SW 1271 (cell line): ENCODE measurements at regions not wholly inside any gene's neighbourhood (a gene's known extent, or its start where the extent isn't known, plus 50 kb on each side); places are given as distances from the start of the nearest gene placed in this dataset.

Experiments
- DNase-seq, 2 experiments: peaks; one replicate each; lab custom pipeline; 2025; lab: John Stamatoyannopoulos, UW

DNA sequence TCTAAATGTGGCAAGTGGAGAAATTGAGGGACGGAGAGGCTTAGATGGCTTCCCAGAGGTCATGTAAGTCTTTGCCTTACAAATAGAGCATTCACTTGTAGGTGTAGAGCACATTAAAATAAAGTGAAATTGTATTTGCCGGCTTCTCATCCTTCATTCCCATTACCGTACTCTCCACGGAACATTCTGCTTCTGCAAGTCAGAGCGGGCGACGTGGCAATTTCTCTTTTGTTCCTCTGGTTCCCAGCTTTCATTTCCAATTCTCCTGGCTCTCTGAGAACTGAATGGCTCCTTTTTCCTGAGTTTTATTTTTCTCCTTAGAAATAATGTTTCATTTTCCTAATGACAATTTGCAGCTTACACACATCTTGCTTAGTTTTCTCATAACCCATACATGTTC is 51.3 kb upstream of the PFKP start:
- DNase-seq: no peak

DNA sequence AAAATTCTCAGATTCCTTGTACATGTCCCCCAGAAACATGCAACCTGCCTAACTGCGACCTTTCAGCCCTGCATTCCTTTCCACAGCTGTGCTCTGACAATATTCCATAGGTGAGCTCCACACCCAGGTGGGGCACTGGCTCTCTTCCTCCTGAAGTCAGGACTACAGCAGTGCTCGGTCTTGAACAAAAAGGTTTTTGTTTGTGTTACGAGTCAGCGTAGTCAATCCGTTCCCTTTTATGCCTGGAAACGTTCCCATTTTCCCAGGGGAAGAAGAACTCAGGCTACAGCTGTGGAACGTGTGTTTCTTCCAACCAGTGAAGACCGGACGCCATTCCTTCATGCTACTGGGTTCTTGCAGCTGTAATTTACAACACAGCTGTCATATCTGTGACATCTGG is 52.4 kb upstream of the PFKP start:
- no peak for DNase-seq

DNA sequence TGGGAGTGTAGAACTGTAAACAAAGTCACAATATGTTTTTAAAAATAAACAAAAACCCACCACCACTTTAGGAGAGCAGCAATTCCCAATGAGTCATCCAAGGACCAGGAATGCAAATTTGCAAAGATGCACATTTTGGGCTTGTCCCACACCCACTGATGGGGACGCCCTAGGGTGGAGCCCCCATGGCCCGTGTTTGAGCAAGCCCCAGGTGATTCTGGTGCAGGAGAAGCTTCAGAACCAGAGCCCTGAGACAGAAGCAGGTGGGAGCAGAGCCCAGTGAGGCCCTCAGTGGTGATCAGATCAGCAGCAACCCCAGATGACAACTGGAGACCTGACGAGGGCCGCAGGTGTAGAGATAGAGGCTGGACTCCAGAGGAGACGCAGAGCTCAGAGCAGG is 55.1 kb upstream of the PFKP start:
- no peak for DNase-seq

DNA sequence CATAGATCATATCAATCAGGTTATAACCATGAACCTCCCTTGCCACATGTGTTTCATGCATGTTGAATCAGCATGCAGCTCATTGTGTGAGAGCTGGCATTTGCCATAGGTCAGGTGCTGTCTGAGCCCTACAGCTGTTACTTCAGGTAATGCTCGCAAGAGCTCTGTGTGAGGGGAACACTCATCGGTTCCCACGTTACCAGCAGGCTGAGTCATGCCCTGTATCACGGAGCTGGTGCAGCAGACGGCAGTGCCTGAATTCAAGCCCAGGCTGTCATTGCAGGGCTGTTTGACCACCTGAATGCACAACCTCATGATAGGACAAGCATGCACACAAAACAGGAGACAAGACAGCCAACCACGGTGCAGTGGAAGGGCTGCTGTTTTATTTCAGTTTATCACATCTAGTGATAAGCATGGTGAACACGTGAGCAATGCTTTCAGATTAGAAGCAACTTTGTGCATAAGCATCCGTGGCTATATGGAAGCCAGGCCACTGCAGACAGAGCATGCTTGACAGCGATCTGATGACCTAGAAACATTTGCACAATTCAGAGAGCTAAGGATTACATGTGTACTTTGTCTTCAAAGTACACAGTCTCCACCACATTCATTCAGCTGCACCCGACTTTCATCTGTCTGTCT is 56.4 kb upstream of the PFKP start:
- DNase-seq: no peak

DNA sequence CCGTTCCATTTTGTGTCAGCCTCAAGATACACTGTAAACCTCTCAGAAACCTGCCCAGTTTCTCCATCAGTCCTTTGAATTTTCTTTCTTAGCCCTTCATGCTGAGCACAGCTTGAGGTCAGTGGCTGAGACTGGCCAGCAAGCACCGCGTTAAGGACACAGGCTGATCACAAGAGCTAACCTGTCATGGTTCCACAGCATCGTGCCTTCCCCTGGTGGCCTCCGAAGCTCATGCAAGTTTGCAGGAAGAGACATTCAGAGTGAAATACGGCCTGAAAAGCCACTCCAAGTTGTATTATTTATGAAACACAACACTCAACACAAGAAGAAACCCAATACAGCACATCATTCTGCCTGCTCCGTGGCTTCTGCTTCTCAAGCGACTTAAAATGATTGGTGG is 57.0 kb upstream of the PFKP start:
- DNase-seq: no peak

DNA sequence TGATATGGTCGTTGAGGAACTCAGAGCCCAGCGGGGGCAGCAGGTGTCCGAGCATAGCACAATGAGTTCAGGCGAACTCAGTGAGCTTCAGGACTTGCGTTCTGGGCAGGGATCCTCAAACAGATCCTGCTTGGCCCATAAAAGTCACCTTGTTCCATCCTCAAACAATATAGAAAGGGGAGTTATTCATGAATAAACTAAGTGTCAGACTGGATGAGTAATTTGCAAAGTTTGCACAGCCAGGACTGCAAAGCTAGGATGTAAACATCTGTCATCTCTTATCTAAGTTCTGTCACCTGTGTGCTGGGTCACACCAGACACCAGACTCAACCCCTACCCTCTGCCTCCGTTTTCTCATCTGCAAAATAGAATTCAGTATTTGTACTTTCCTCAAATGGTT is 58.0 kb upstream of the PFKP start:
- no peak for DNase-seq

DNA sequence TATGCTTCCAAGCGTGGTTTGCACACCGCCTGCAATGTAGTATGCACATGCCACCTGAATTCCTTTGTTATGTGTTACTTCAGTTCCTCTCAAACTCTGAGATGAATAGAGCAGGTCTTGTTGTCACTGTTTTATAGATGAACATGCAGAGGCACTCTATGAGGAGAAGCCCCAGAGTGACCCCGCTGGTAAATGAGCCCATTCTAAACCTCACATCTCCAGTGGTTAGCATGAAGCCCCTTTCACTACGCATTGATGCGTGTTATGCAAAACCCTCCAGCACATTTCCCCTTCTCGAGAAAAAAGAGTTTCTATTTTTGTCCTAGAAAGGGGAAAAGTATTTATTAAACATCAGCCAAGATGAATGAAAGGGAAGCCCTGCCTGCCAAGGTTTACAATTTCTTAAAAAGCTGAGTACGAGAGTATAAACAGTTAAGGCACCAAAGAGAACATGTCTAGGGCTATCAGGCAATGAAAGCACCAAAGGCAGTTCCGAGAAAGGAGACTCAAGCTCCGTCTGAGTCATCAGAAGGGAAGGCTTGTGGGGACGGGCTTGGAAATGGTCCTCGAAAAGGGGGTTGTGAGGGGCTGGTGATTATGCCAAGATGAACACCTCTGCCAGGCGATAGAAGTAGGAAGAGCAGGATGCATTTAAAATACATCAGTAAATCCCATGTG is 58.7 kb upstream of the PFKP start:
- DNase-seq: no peak

DNA sequence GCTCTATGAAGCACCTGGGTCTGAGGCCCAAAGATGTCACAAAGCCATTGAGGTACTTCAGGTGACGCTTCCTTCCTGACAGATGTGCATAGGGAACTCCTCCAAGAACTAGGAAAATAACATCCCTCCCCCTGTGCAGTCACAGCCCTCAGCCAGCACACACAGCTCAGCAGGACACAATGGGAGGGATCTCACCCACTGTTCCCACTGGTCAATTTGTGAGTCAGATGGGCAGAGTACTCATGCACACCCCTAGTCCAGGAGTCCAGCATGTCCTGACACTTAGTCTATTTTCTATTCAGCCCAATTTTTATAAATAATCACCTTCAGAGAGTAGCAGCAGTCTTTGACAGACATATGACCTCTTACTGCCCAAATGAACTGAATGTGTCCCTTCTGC is 60.7 kb upstream of the PFKP start:
- DNase-seq: no peak

DNA sequence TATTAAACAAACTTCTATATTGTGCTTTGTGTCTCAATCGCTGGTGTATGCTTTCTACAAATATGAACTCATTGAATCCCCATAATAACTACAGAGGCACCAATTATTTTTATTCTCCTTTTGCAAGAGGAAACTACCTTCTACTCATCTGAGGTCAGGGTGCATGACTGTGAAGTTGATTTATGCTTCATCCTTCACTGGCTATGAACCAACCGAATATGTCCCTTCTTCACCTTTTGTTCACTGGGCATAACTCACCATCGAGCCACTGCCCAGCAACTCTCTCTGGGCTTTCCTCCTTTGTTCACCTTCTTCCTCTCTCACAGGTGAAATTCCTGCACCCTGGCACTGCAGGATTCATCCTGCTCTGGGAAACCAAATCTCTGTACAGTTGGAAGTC is 61.3 kb upstream of the PFKP start:
- DNase-seq: no peak

DNA sequence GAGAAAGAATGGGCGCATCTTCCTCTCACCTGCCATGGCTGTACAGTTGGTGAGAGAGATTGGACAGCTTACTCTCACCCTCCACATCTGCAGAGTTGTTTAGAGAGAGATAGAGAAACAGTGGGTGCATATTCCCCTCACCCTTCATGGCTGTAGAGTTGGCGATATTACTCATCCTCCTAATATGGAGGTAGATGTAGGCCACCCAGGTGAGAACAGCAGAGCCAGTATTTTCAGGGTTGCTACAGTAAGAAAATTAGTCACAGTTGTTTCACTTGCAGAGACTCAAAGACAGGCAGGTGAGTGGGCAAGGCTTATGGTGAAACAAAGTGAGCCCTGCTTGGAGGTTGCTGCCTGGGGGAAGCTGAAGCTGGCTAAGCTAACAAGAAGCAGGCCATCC is 65.0 kb upstream of the PFKP start:
- no peak for DNase-seq

DNA sequence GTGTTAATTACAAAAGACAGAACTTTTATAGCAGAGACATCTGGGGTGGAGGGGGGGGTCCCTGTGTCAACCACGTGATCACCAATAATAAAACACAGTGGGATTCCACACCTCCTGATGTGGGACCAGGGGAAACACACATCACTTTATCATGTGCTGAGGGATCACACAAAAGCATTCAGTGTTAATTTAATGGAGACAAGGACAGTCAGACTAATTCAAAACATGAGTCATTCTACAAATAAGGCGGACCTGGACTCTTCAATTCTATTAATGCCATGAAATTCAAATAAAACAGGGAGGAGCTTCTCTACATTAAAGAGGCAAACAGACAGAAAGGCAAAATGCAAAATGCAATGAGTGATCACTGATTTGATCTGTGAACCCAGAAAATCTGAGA is 67.3 kb upstream of the PFKP start:
- DNase-seq: no peak

DNA sequence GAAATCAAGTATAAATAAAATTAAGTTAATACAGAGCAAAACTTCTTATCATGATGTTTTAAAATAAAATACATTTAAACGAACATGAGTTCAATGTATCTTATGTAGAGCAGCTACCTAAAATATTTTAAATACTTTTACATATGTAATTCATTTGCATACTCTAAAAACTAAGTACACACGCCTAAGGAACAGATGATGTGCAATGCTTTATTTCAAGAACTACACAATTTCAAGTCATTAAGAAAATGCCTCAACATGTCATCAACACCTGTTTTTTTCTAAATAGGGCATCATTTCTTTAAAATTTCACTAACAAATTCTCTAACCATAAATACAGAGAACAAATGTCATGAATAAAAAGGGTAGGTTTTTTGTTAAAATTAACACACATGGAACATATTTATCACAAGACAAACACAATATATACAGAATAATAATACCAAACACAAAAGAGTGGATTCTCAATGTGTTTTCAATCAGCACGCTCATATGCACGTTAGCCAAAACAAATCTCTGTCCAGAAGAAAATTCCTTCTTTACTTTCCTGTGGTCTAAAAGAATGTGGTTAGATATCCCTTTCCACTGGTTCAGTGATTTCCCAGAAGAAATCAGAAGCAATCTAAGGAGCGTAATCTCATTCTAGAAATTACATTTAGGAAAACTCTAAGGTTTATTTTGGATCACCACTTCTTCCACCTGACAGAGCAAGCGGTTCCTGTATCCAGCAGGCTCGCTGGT is 73.0 kb upstream of the PFKP start:
- no peak for DNase-seq

DNA sequence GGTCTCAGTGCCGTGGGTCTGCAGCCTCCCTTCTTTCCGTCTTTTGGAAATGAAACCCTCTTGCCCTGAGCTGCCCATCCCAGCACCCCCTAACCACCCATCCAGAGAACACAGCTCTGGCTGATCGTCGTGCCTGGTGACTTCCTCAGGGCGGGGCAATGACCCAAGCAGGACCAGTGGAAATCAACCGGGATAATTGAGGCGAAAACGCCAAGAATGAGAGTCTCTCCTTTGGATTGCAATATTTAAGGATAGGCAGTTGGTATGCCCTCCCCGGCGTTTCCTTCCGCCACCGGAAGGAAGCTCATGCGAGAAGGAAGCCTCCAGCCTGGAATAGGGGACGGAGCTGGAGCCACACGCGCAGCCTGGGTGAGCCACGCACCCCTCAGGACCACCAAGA is 73.7 kb upstream of the PFKP start:
- DNase-seq: no peak

DNA sequence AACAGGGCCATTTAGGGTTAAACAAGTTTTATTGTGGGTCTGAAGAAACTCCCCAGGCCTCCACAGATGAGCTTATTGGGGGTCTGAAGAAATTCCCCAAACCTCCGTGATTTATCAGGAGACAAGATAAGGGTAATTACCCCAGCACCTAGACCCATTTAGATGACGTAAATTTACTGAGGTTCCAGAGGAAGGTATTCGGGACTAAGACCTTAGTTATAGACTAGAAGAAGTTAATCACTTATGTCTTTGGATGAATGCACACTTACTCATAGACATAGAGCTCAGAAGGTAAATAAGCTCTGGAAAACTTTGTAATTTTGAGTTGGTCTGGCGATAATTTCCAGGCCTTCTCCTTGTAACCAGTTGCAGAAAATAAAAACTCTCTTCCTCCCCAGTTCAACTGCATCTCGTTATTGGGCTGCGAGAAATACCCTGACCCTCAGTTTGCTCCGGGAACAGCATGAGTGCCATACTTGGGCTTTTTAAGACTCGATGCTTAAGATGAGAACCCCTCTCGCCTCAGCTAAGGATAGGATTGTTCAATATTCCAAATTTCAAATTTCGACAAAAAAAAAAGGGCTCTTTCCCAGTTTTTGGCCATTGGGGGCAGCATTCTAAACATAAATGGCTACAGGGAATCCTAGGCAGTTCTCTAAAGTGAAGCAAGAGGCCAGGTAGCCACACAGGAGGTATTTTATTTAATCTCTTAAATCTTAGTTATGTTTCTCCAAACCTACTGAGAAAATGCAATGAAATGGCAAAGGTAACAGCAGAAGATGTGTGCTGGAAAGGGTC is 74.7 kb upstream of the PFKP start:
- DNase-seq: no peak

DNA sequence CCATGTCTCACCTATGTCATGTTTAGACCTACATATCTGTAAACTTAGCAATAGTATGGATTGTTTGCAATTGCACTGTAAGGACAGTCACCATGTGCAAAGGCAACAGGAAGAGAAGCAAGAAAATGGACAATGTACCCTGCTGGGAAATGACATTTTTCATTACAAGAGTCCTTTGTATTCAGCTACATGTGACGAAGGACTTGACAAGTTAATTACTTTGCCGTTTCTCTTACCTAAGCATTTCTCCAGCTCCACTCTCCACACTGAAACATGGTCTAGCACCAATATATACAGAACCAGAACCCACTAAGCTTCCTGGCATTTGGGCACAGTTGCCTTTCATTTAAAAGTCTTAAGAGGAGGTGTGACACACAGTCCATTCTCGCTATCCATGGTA is 76.6 kb upstream of the PFKP start:
- DNase-seq: no peak

DNA sequence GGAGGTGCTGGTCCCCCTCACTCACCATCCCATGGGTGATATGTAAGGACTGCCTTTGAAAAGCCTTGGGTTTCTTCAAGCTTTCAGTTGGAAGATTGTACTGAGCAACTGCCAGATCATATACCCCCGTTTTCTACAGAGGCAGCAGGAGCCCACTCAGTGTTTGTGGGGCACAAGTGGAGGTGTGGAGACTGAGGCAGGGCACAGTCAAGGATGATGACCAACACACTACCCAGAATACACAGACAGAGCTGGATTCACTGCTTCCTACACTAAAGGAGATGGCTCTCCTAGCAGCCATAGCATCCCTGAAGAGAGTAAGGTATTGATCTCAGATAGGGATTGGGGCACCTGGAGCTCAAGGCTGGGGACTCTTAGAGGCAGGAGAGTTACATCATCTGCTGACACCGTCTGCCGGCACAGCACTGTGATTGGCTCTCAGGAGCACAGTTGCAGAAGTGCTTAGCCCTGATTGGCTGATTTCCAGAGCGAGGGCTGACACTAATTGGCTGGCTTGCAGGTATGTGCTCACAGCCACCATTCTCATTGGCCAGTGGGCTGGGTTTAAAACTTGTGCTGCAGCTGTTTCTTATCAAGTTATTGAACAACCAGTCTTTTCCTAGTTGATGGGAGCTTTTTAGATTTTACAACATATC is 77.9 kb upstream of the PFKP start:
- DNase-seq: no peak

DNA sequence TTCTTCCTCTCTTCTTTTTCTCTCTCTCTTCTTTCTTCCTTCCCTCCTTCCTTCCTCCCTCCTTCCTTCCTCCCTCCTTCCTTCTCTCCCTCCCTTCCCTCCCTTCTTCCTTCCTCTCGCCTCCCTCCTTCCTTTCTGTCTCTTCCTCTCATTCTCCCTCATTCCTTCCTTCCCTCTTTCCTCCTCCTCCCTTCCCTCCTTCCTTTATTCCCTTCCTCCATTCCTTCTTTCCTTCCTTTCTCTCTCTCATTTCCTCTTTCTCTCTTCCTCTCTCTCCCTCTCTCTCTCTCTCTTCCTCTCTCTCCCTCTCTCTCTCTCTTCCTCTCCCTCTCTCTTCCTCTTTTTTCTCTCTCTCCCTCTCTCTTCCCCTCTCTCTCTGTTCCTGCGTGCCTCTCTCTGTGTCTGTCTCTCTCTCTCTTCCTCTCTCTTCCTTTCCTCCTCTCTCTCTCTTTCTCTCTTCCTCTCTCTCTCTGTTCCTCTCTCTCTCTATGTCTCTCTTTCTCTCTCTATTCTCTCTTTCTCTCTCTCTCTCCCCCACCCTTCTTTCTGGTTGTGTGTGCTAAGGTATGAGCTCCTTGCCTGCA is 80.1 kb upstream of the PFKP start:
- DNase-seq: no peak

DNA sequence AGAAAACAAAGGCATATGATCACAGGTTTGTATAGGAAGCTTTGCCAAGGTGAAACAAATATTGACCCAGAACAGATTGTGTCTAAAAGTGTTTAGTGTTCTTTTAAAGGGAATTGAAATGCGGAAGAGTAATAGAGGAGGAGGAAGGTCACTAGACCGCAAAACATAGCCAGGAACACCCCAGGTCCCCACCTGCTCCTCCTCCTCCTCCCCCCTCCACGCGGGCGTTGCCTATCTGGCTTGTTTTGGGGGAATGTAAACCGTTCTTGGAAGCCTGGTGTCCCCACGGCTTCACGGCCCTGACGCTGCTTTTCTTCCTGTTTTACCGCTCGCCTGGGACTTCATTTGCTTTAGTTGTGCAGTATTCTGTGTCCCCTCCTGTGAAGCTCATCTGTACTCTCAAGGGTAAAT is 81.0 kb upstream of the PFKP start:
- no peak for DNase-seq

DNA sequence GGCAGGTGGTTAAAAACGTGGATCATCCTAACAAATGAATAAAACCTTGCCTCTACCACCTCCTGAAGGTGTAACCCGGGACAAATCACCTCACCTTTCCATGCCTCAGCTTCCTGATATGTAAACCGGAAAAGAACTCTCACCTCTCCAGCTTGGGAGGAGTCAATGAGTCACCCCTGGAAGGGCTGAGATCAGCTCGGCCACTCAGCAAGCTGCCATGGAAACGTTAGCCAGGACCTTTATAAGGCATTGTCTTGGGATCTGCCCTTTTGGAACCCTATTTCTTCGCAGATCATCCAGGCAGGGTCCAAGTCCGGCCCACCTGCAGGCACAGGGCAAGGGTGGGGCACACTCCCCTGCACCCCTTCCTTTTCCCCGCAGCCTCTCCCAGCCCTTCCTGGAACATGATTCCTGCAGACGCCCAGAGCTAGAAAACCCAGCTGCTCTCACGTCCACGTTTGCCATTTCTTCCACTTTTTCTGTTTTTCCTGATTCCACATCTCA is 81.6 kb upstream of the PFKP start:
- DNase-seq: no peak

DNA sequence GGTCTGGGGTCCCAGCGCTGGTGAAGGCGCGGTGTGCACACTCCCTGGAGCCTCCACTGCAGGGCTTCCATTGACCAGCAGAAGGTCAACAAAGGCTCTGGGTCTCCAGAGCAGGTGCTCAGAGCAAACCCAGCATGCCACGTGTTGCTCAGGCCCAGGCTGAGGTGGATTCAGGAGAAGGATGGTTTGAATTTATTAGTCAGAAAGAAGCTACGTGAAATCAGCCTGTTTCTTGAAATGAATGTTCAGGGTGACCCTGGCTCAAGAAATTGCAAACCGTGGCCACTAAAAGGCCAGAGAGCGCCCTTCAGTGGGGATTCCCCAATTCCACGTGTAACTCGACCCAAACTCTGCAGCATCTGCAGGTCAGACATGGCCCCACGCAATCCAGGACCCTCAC is 82.7 kb upstream of the PFKP start:
- no peak for DNase-seq

DNA sequence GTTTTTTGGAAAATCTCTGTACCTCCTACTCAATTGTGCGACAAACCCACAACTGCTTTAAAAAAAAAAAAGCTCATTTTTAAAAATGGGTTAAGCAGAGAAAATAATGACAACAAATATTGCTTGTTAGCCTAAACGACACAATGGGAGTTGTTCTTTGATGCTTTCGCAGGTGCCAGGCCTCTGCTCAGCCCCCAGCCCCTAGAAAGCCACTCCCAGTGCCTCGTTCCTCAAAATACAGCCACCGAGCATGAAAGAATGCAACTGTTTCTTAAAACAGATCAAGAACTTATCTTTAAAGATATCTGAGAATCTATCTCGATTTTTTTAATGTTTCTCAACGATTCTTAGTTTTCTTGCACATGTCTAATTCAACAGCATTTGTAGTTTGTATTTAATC is 85.2 kb upstream of the PFKP start:
- DNase-seq: no peak

DNA sequence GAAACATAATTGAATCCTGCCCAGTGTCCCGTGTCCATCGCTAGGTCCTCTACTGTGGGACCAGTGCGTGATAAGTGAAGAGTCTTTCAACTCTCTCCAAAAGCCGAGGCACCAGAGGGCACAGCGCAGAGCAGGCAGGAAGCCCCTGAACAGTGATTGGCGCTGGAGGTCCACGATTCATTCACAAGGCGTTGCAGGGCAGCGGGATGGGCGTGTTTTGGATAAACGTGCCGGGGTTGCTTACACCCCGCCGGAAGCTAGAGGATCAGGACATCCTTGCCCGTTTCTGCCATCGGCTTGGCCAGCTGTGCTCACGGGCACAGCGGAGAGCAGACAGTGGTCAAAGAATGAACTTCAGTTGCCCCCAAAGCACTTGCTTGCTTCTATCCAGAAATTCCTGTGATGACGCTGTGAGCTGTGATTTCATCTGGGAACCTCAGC is 86.0 kb upstream of the PFKP start:
- DNase-seq: no peak
